BLaER1 treated with 17β-estradiol and CSF1 and Interleukin-3, amounts not matched to agents 10 nM and 100 nM (cell line): ENCODE measurements at regions not wholly inside any gene's neighbourhood (a gene's known extent, or its start where the extent isn't known, plus 50 kb on each side); places are given as distances from the start of the nearest gene placed in this dataset.

Experiments
- H3K27ac ChIP-seq, 11 experiments: shearing (Covaris generic); formaldehyde crosslinking; 2 replicates each; pipeline ENCODE4 v1.8.1; 2022
- H3K27me3 ChIP-seq, 11 experiments: shearing (Covaris generic); formaldehyde crosslinking; 2 replicates each; pipeline ENCODE4 v1.8.1; 2022
- H3K36me3 ChIP-seq, 11 experiments: shearing (Covaris generic); formaldehyde crosslinking; 2 replicates each; pipeline ENCODE4 v1.8.1; 2022
- H3K4me1 ChIP-seq, 10 experiments: shearing (Covaris generic); formaldehyde crosslinking; 2 replicates each; pipeline ENCODE4 v1.8.1; 2022
- H3K4me2 ChIP-seq, 11 experiments: shearing (Covaris generic); formaldehyde crosslinking; 2 replicates each; pipeline ENCODE4 v1.8.1; 2022
- H3K4me3 ChIP-seq, 10 experiments: shearing (Covaris generic); formaldehyde crosslinking; 2 replicates each; pipeline ENCODE4 v1.8.1; 2022
- H3K9ac ChIP-seq, 11 experiments: shearing (Covaris generic); formaldehyde crosslinking; 2 replicates each; pipeline ENCODE4 v1.8.1; 2022
- H3K9me3 ChIP-seq, 11 experiments: shearing (Covaris generic); formaldehyde crosslinking; replicated peaks in 1 of 11; 2 replicates each; pipeline ENCODE4 v1.8.1; 2022
- H4K20me1 ChIP-seq, 11 experiments: shearing (Covaris generic); formaldehyde crosslinking; 2 replicates each; pipeline ENCODE4 v1.8.1; 2022
- Cebpa-rat ChIP-seq, 11 experiments: shearing (Covaris generic); IDR thresholded peaks; 2 replicates each; pipeline ENCODE4 v1.8.1; 2022

DNA sequence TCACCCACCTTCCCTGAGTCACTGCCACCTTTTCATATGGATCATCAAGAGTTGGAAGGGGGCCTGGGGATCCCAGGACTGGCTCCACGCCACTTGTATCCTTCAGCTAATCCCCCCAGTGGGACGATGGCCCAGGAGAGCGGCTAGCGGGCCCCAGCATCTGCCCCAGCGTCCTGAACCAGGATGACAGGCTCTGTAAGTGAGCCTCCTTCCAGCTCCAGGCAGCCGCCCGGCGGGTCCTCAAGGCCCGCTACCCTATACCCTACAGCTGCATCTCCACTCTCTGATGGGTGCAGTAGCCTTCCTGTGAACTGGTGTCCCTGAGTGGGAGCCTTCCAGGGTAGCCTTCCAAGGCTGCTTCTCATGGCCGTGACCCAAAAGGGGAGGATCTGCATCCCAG, 183.1 kb downstream of the ATG4C start:
- Histone ChIP-seq H3K4me2 (no peak overlapping the region), H4K20me1 (no peaks in the 10 kb centered on the region), H3K27ac (no peak overlapping the region), H3K9me3 (no peaks in the 10 kb centered on the region), H3K27me3 (no peaks in the 10 kb centered on the region), H3K4me3 (no peak overlapping the region), H3K4me1 (0 out of 20 replicates have a peak, but pooled peaks cover 0 to 7% (median 0%) of the 10 kb centered on the region in 10 experiments), H3K36me3 (no peaks in the 10 kb centered on the region), H3K9ac (no peak overlapping the region)
- no peak for TF ChIP-seq Cebpa-rat (IDR thresholded peaks at IDR 0.05)

DNA sequence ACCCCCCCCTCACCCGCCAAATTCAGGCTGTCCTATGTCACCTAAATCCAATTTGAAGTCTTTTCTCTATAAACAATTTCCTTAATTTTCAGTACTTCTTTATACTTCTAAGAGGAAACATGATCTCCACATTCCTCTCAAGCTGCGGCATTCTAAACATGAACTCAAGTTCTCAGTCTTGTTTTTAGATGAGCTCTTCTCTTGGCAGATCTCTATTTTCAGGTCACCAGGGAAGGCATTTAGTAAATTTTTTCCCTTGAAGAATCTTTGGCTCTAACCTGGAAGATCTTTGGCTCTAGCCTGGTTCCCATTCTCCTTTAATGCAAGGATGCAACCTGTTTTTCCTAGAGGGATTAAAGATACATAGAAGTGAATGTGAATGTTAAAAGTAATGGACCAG, 193.4 kb downstream of the ATG4C start:
- Histone ChIP-seq H3K4me1 (no peaks in the 10 kb centered on the region), H4K20me1 (no peaks in the 10 kb centered on the region), H3K27ac (no peak overlapping the region), H3K9me3 (no peaks in the 10 kb centered on the region), H3K36me3 (no peaks in the 10 kb centered on the region), H3K4me2 (no peak overlapping the region), H3K9ac (no peak overlapping the region), H3K27me3 (no peaks in the 10 kb centered on the region), H3K4me3 (no peak overlapping the region)
- TF ChIP-seq Cebpa-rat (IDR thresholded peaks at IDR 0.05) = no peak

DNA sequence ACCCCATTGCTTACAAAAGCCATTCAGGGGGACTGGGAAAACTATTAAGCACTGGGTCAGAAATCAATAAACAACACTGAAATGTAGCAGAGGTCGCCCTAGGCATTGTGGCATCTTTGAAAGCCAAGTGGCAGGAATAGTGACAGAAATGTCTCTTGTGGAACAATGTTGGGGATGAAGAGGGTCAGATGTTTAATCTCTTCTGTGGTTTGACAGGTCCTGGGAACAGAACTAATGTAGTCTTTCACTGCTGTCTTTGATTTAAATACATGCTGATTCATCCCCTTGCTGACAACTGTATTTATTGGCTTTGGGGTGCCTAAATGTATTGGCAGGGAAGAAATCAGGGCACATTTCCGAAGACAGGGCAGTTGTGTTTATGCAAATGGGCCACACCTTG, 194.8 kb downstream of the ATG4C start:
- Histone ChIP-seq H3K4me3 (no peak overlapping the region), H3K36me3 (no peaks in the 10 kb centered on the region), H4K20me1 (no peaks in the 10 kb centered on the region), H3K4me1 (no peaks in the 10 kb centered on the region), H3K27me3 (no peaks in the 10 kb centered on the region), H3K4me2 (no peak overlapping the region), H3K9me3 (no peaks in the 10 kb centered on the region), H3K9ac (no peak overlapping the region), H3K27ac (no peak overlapping the region)
- TF ChIP-seq Cebpa-rat (IDR thresholded peaks at IDR 0.05) = no peak

DNA sequence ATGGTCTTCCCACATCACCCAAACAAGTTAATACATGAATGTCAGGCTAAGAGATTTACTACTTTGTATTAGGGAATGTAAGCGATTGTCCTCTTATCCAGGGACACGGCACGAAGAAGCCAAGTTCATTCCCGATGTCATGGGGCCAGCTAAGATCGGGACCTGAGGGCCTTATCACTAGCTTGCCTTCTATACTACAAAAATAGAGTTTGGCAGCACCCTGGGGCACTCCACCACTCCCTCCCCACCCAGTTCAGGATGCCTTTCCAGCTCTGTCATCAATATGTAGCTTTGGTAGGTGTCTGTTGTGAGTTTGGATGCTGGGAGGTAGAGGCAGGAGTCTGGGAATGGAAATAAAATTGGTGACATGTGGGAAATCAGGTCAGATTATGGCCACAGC, 197.5 kb downstream of the ATG4C start:
- Histone ChIP-seq H3K4me2 (no peak overlapping the region), H3K9ac (no peak overlapping the region), H3K4me1 (no peaks in the 10 kb centered on the region), H3K9me3 (no peaks in the 10 kb centered on the region), H3K36me3 (no peaks in the 10 kb centered on the region), H3K27ac (no peak overlapping the region), H4K20me1 (no peaks in the 10 kb centered on the region), H3K27me3 (no peaks in the 10 kb centered on the region), H3K4me3 (no peak overlapping the region)
- TF ChIP-seq Cebpa-rat (IDR thresholded peaks at IDR 0.05) = no peak

DNA sequence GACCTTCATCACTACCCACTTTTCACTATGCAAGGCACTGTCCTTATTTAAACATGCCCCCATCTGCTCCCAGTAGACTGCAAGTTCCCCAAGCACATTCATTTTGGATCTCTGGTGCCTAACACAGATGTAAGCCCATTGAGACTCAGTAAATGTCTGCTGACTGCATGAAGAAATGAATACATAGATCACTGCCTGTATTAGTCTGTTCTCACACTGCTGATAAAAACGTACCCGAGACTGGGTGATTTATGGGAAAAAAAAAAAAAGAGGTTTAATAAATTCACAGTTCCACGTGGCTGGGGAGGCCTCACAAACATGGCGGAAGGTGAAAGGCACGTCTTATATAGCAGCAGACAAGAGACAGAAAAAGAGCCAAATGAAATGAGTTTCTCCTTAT, 204.9 kb downstream of the ATG4C start:
- Histone ChIP-seq H3K36me3 (no peaks in the 10 kb centered on the region), H3K4me1 (no peaks in the 10 kb centered on the region), H3K9ac (no peak overlapping the region), H3K9me3 (no peaks in the 10 kb centered on the region), H3K4me2 (no peak overlapping the region), H3K27me3 (no peaks in the 10 kb centered on the region), H3K27ac (no peak overlapping the region), H4K20me1 (no peaks in the 10 kb centered on the region), H3K4me3 (no peak overlapping the region)
- TF ChIP-seq Cebpa-rat (IDR thresholded peaks at IDR 0.05) = no peak

DNA sequence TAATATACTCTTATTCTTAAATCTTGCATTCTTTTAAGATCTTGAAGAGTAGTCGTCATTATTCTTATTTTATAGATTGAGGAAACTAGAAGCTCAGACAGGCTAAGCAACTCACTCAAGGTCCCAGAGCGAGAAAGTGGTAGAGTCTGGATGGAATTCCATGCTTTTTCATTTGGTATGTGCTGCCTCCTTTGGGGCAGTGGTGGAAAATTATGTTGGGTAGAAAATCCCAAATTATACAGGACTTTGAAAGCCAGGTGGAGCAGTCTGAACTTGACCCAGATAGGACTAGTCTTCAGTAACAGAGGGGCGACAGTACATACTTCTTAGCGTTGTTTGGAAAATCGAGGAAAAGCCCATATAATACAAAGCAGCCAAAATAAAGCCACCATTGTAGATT, 205.6 kb downstream of the ATG4C start:
- H3K4me2 ChIP-seq = no peak overlapping the region
- H4K20me1 ChIP-seq = no peaks in the 10 kb centered on the region
- no peak overlapping the region for H3K4me3 ChIP-seq
- H3K36me3 ChIP-seq = no peaks in the 10 kb centered on the region
- no peaks in the 10 kb centered on the region for H3K27me3 ChIP-seq
- no peak for TF ChIP-seq Cebpa-rat (IDR thresholded peaks at IDR 0.05)
- no peak overlapping the region for H3K9ac ChIP-seq
- no peaks in the 10 kb centered on the region for H3K4me1 ChIP-seq
- no peaks in the 10 kb centered on the region for H3K9me3 ChIP-seq
- H3K27ac ChIP-seq = no peak overlapping the region

DNA sequence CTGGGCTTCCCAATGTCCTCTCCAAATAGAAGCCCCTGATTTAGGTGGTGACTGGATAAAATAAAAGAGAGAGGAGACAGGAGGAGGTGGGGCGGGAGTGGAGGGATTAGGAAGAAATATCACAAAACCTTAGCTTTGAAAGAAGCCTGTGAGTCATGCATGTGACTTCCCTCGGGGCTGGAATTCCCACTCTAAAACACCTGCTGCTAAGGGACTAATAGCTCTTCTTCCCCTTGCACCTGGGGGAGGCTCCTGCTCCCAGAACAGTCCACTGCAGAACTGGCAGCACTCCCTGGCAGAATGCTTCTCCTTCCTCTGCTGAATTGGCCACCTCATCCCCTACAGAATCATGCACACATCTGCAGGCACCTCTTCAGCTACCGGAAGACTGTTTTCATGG, 207.2 kb downstream of the ATG4C start:
- Histone ChIP-seq H3K9me3 (no peaks in the 10 kb centered on the region), H3K27me3 (no peaks in the 10 kb centered on the region), H4K20me1 (no peaks in the 10 kb centered on the region), H3K4me3 (no peak overlapping the region), H3K27ac (no peak overlapping the region), H3K4me2 (no peak overlapping the region), H3K36me3 (no peaks in the 10 kb centered on the region), H3K9ac (no peak overlapping the region), H3K4me1 (no peaks in the 10 kb centered on the region)
- TF ChIP-seq Cebpa-rat (IDR thresholded peaks at IDR 0.05) = no peak

DNA sequence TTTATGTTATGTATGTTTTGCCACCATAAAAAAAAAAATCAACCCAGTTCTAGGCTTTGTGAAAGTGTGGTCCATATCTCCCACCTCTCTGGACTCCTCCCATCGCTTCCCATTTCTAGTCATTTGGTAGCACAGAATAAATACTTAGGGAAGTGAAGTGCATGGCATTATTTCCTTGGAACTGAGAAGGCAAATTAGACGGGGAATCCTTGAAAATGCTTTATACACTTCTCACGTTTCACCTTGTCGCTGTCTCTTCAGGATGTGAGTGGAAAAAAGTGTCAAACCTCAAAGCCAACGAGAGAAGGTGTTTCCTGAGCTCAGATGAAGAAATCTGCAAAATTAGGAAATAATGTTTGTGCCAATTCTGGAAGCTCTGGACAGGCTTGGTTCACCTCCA, 209.9 kb downstream of the ATG4C start:
- Histone ChIP-seq H3K27me3 (no peaks in the 10 kb centered on the region), H3K9me3 (no peaks in the 10 kb centered on the region), H3K4me2 (no peak overlapping the region), H3K9ac (no peak overlapping the region), H3K4me3 (no peak overlapping the region), H3K36me3 (no peaks in the 10 kb centered on the region), H4K20me1 (no peaks in the 10 kb centered on the region), H3K4me1 (no peaks in the 10 kb centered on the region), H3K27ac (no peak overlapping the region)
- no peak for TF ChIP-seq Cebpa-rat (IDR thresholded peaks at IDR 0.05)

DNA sequence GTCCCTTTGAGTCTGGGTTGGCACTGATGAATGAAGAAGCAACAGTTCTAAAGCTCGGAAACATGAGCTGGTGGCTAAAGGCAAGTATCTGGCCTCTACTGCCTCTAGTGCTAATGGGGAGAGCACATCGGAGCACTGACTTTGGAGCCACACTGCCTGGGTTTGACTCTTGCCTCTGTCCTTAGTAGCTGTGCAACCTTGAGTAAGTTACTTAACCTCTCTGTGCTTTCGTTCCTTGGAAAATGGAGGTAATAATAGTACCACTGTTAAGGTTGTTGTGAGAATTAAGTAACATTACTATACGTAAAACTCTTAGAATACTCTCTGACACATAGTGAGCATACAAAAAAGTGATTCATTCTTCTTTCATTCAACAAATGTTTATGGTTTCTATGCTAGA, 211.2 kb downstream of the ATG4C start:
- TF ChIP-seq Cebpa-rat (IDR thresholded peaks at IDR 0.05) = no peak
- H3K27ac ChIP-seq = no peak overlapping the region
- H3K27me3 ChIP-seq = no peaks in the 10 kb centered on the region
- H3K9me3 ChIP-seq = no peaks in the 10 kb centered on the region
- no peak overlapping the region for H3K4me2 ChIP-seq
- no peaks in the 10 kb centered on the region for H3K36me3 ChIP-seq
- H3K4me3 ChIP-seq = no peak overlapping the region
- H3K9ac ChIP-seq = no peak overlapping the region
- no peaks in the 10 kb centered on the region for H3K4me1 ChIP-seq
- H4K20me1 ChIP-seq = no peaks in the 10 kb centered on the region

DNA sequence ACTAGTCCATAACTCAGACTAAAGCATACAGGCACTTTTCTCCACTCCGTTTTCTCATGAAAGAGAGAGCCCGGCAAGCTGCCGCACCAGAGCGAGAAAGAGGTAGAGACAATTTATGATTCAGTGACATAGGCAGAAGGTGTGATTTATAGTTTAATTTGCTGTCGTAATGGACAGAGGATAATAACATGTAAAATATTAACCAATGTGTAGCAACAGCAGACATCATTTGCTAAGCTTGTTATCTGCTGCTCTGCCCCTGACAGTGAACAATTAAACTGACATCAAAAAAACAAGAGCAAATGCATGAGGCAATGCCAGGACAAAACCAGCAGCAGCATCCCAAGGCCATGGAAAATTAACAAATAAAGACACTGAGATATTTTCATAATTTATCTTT, 214.0 kb downstream of the ATG4C start:
- Histone ChIP-seq H4K20me1 (no peaks in the 10 kb centered on the region), H3K36me3 (no peaks in the 10 kb centered on the region), H3K9me3 (no peaks in the 10 kb centered on the region), H3K4me1 (no peaks in the 10 kb centered on the region), H3K4me3 (no peak overlapping the region), H3K9ac (no peak overlapping the region), H3K27me3 (no peaks in the 10 kb centered on the region), H3K27ac (no peak overlapping the region), H3K4me2 (no peak overlapping the region)
- TF ChIP-seq Cebpa-rat (IDR thresholded peaks at IDR 0.05) = no peak
